OCI-LY3 (cell line): ENCODE measurements at regions not wholly inside any gene's neighbourhood (a gene's known extent, or its start where the extent isn't known, plus 50 kb on each side); places are given as distances from the start of the nearest gene placed in this dataset.

ENCODE experiments used
- H2AFZ ChIP-seq: fragments of 200-600, 300-600 bp; shearing (Covaris generic); 2 replicates; pipeline ENCODE4 v1.6.0; 2014; ENCODE audit warnings: antibody characterized with exemption, low read depth, low read length
- H3K27ac ChIP-seq: fragments of 200-600, 300-600 bp; sonication (generic); 2 replicates; pipeline ENCODE4 v1.5.1; 2014; ENCODE audit warnings: mild to moderate bottlenecking, low read length, moderate library complexity, mixed read lengths
- H3K27me3 ChIP-seq: fragments of 200-600, 300-600 bp; sonication (generic); 2 replicates; pipeline ENCODE4 v1.6.1; 2014; ENCODE audit warnings: low read depth, low read length, mixed read lengths
- H3K36me3 ChIP-seq: fragments of 200-600, 300-600 bp; sonication (generic); replicated peaks from 2 replicates; pipeline ENCODE3; 2014; ENCODE audit warnings: low read depth, low read length, mixed read lengths
- H3K4me1 ChIP-seq: fragments of 300-600, 200-600 bp; sonication (generic); 2 replicates; pipeline ENCODE4 v1.6.1; 2014; ENCODE audit warnings: low read length, mixed read lengths
- H3K4me2 ChIP-seq: fragments of 200-600, 300-600 bp; sonication (generic); 2 replicates; pipeline ENCODE4 v1.6.1; 2014; ENCODE audit warnings: low read length, mixed read lengths
- H3K4me3 ChIP-seq: fragments of 300-600, 200-600 bp; sonication (generic); 2 replicates; pipeline ENCODE4 v1.5.1; 2014; ENCODE audit warnings: antibody characterized with exemption, mild to moderate bottlenecking, low read length, moderate library complexity
- H3K79me2 ChIP-seq: fragments of 300-600, 200-600 bp; shearing (Covaris generic); 2 replicates; pipeline ENCODE4 v1.6.1; 2014; ENCODE audit warnings: mild to moderate bottlenecking, low read length, mixed read lengths
- H3K9ac ChIP-seq: fragments of 300-600, 200-600 bp; shearing (Covaris generic); 2 replicates; pipeline ENCODE4 v1.6.0; 2014; ENCODE audit warnings: mild to moderate bottlenecking, low read length, moderate library complexity
- H3K9me3 ChIP-seq: fragments of 200-600, 300-600 bp; shearing (Covaris generic); 2 replicates; pipeline ENCODE4 v1.6.1; 2014; ENCODE audit warnings: low read length, mixed read lengths; ENCODE audit not compliant: insufficient read depth
- H4K20me1 ChIP-seq: fragments of 200-600, 300-600 bp; sonication (generic); 2 replicates; pipeline ENCODE4 v1.6.1; 2016; ENCODE audit warnings: low read length, mixed read lengths; ENCODE audit not compliant: insufficient read depth
- EZH2phosphoT487 ChIP-seq: fragments of 200-600 bp; shearing (Covaris generic); IDR thresholded peaks from 2 replicates; pipeline ENCODE4 v1.6.1; 2018; ENCODE audit warnings: antibody characterized with exemption, mixed run types, low read depth
- TF ChIP-seq, protein P1 (sequence below): fragments of 200-600, 300-600 bp; sonication (generic); IDR thresholded peaks from 2 replicates; pipeline ENCODE4 v1.5.1; 2014; ENCODE audit warnings: antibody characterized with exemption, low read length, low read depth

DNA sequence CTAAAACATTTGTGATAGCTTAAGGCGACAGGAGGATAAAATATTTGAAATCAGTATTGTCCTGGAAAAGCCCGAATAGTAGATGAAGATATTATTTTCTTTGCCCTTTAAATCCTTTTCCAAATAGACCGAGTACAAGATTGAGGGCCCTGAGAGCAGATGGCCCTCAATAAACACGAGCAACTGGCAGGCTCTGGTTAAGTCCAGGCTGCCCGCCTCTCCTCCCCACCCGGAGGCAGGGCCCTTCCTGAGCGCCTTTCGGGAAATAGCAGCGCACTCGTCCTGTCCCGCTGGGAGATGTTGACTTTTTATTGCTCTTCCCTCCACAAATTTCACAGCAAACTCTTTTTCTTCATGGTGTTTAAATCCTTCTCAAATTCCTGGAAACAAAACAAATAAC, 50.8 kb upstream of the MAX start:
- no peaks in the 10 kb centered on the region for H3K79me2 ChIP-seq
- no peaks in the 10 kb centered on the region for H3K36me3 ChIP-seq
- H2AFZ ChIP-seq: no peak overlapping the region
- no peak overlapping the region for H3K4me2 ChIP-seq
- peaks cover 19% of the 10 kb centered on the region for H3K4me1 ChIP-seq
- TF ChIP-seq, protein P1, sequence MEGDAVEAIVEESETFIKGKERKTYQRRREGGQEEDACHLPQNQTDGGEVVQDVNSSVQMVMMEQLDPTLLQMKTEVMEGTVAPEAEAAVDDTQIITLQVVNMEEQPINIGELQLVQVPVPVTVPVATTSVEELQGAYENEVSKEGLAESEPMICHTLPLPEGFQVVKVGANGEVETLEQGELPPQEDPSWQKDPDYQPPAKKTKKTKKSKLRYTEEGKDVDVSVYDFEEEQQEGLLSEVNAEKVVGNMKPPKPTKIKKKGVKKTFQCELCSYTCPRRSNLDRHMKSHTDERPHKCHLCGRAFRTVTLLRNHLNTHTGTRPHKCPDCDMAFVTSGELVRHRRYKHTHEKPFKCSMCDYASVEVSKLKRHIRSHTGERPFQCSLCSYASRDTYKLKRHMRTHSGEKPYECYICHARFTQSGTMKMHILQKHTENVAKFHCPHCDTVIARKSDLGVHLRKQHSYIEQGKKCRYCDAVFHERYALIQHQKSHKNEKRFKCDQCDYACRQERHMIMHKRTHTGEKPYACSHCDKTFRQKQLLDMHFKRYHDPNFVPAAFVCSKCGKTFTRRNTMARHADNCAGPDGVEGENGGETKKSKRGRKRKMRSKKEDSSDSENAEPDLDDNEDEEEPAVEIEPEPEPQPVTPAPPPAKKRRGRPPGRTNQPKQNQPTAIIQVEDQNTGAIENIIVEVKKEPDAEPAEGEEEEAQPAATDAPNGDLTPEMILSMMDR: no peak
- no peak for TF ChIP-seq EZH2phosphoT487
- H3K9ac ChIP-seq: no peak overlapping the region
- no peak overlapping the region for H3K27ac ChIP-seq
- H4K20me1 ChIP-seq: no peaks in the 10 kb centered on the region
- H3K9me3 ChIP-seq: no peaks in the 10 kb centered on the region
- H3K27me3 ChIP-seq: peaks cover 71% of the 10 kb centered on the region
- no peak overlapping the region for H3K4me3 ChIP-seq

DNA sequence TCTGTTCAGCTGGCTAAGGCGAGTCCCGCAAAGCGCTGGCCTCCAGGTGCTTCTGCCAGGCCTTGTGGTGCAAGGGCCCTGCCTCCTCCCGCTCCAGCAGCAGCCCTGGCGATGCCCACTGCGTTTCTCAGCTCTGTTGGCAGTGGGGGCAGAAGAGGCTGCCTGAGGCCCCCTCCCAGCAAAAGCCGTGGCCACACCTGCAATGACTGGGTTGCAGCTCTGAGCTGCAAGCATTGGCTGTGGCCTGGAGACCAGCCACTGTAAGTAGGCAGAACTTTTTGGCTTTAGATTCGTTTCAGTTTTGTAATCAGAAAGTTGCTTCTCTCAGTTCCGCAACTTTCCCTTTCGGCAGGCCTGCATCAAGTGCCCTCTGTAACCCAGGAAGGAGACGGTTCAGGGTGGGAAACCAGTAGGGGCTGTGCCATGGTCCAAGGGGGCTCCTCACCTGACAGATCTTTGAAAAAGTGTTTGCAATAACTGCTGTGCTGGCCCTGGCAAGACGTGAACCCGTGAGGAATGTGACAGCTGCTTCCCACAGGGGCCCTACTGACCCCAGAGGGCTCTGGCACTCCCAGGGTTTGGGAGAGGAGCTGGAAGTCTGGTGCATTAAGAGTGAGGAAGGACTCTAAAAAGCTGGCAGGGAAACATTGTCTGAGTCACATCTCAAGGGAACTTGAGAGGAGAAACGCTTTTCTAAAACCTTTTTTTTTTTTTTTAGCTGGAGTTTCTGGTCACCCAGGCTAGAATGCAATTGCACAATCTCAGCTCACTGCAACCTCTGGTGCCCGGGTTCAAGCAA, 54.5 kb upstream of the MAX start:
- no peak overlapping the region for H3K27ac ChIP-seq
- peak overlapping the region; percentile 54 for H3K4me3 ChIP-seq
- peaks cover 30% of the 10 kb centered on the region for H3K4me1 ChIP-seq
- H3K9ac ChIP-seq: no peak overlapping the region; the same call in 1 of the 2 replicates
- H3K36me3 ChIP-seq: no peaks in the 10 kb centered on the region
- H2AFZ ChIP-seq: no peak overlapping the region
- H3K79me2 ChIP-seq: no peaks in the 10 kb centered on the region
- TF ChIP-seq, protein P1: no peak
- no peak for TF ChIP-seq EZH2phosphoT487
- peaks cover 65% of the 10 kb centered on the region for H3K27me3 ChIP-seq
- H3K4me2 ChIP-seq: peak overlapping the region; percentile 92
- H4K20me1 ChIP-seq: peaks cover 3% of the 10 kb centered on the region; the same call in 1 of the 2 replicates
- H3K9me3 ChIP-seq: no peaks in the 10 kb centered on the region

DNA sequence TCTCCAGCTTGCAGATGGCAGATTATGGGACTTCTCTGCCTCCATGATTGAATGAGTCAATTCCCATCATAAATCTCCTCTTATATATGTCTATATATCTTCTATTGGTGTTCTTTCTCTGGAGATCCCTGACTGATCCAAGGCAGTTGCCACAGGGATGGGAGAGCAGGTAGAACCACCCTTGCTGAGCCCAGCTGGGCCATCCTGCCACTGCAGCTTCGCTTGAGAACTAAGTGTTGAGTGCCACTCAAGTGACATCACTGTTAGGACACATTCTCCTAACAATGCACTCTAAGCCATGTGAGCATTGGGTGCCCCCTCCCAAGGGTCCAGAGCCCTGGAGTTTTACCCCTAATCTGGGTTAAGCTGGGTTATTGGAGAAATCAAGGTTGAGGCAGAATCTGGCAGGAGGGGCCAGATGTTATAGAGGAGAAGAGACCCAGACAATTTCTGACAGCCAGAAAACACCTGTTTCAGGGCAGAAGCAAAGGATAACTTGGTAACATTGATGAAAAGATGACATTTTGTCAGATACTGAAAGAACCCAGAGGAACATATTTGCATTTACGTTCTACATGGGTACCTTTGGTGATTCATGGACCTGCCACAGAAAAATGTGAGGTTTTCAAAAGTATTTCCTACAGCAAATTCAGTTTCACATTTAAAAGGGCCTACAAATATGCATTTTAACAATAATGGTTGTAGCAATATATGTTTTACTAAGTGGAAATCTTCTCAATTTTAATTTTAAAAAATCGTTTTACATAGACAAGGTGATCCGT, 57.2 kb upstream of the MAX start:
- peaks cover 30% of the 10 kb centered on the region for H3K4me1 ChIP-seq
- peaks cover 7% of the 10 kb centered on the region; the same call in 1 of the 2 replicates for H4K20me1 ChIP-seq
- H3K9ac ChIP-seq: no peak overlapping the region
- H3K36me3 ChIP-seq: no peaks in the 10 kb centered on the region
- peak overlapping the region; percentile 21; the same call in 1 of the 2 replicates for H3K4me2 ChIP-seq
- no peaks in the 10 kb centered on the region for H3K79me2 ChIP-seq
- no peak for TF ChIP-seq EZH2phosphoT487
- TF ChIP-seq, protein P1: no peak
- H3K27me3 ChIP-seq: peaks cover 59% of the 10 kb centered on the region
- no peak overlapping the region for H3K27ac ChIP-seq
- H3K4me3 ChIP-seq: no peak overlapping the region
- no peaks in the 10 kb centered on the region for H3K9me3 ChIP-seq
- no peak overlapping the region for H2AFZ ChIP-seq

DNA sequence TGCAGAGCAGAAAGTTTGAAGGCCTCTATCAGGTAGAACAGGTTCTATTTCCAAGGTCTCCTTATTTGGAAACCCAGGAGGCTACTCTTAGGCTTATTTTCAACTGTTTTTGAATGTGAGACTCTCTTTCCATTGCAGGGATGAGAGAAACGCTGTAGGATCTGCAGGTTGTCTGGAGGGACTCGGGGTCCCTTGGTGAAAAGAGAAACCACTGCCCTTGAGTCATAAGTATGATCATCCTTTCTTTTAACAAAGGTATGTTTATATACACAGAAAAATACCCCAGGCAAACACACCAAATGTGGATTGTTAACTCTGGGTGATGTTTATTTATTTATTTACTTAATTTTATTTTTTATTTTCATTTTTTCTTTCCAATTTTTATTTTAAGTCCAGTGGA, 57.8 kb upstream of the MAX start:
- Histone ChIP-seq H3K4me2 (peak overlapping the region; percentile 21; the same call in 1 of the 2 replicates), H3K79me2 (no peaks in the 10 kb centered on the region)

More for the DNA sequence above, 57.8 kb upstream of the MAX start:
- H4K20me1 ChIP-seq: peaks cover 7% of the 10 kb centered on the region; the same call in 1 of the 2 replicates
- H3K9me3 ChIP-seq: no peaks in the 10 kb centered on the region
- TF ChIP-seq EZH2phosphoT487: no peak
- TF ChIP-seq, protein P1: no peak
- no peak overlapping the region for H2AFZ ChIP-seq
- peaks cover 30% of the 10 kb centered on the region for H3K4me1 ChIP-seq
- H3K27ac ChIP-seq: no peak overlapping the region
- H3K4me3 ChIP-seq: no peak overlapping the region
- H3K27me3 ChIP-seq: peaks cover 57% of the 10 kb centered on the region
- H3K9ac ChIP-seq: no peak overlapping the region
- H3K36me3 ChIP-seq: no peaks in the 10 kb centered on the region
